WTC11 (cell line): ENCODE measurements at regions not wholly inside any gene's neighbourhood (a gene's known extent, or its start where the extent isn't known, plus 50 kb on each side); places are given as distances from the start of the nearest gene placed in this dataset.

Experiments
- ATAC-seq: fragments of 200-7000 bp; cut with Tn5 transposase; 2 replicates; pipeline ENCODE4 v1.10.0; 2021; ENCODE audit warnings: mild to moderate bottlenecking, moderate library complexity
- CTCF ChIA-PET: fragments of 300-600 bp; sonication (Branson Sonifier 250); formaldehyde crosslinking; loops from one replicate; lab custom pipeline; 2021; ENCODE audit warnings: antibody characterized with exemption; lab: Charles Lee
- POLR2A ChIA-PET: fragments of 350-600 bp; sonication (Branson Sonifier 250); formaldehyde crosslinking; loops from one replicate; lab custom pipeline; 2021; ENCODE audit warnings: antibody characterized with exemption; lab: Charles Lee
- DNase-seq: peaks from one replicate; pipeline ENCODE4 v3.0.0; 2021; ENCODE audit warnings: low spot score
- H3K27ac Mint-ChIP-seq: 2 replicates; pipeline ENCODE4 v1.8.0; 2021; ENCODE audit warnings: mixed read lengths
- H3K27me3 Mint-ChIP-seq: 2 replicates; pipeline ENCODE4 v1.8.0; 2021; ENCODE audit warnings: low read depth, mild to moderate bottlenecking, moderate library complexity, mixed read lengths
- H3K36me3 Mint-ChIP-seq: 2 replicates; pipeline ENCODE4 v1.8.0; 2021; ENCODE audit warnings: mixed read lengths
- H3K4me1 Mint-ChIP-seq: 2 replicates; pipeline ENCODE4 v1.8.0; 2022; ENCODE audit warnings: mixed read lengths
- H3K4me3 Mint-ChIP-seq: 2 replicates; pipeline ENCODE4 v1.8.0; 2021; ENCODE audit warnings: mild to moderate bottlenecking, moderate library complexity, mixed read lengths
- H3K9me3 Mint-ChIP-seq: 2 replicates; pipeline ENCODE4 v1.8.0; 2021; ENCODE audit warnings: mixed read lengths
- EMX1 ChIP-seq: fragments of 250-450 bp; sonication (Bioruptor Pico); IDR thresholded peaks from 2 replicates; pipeline ENCODE4 v1.8.0; 2021; ENCODE audit warnings: mild to moderate bottlenecking
- ETV6 ChIP-seq: sonication (generic); formaldehyde crosslinking; IDR thresholded peaks from 2 replicates; pipeline ENCODE4 v1.8.1; 2022; ENCODE audit warnings: mild to moderate bottlenecking, missing genetic modification reagents
- GTF2I ChIP-seq: fragments of 250-450 bp; sonication (Bioruptor Pico); conservative IDR thresholded peaks from 2 replicates; pipeline ENCODE4 v1.4.0; 2021; ENCODE audit warnings: mild to moderate bottlenecking
- MXD4 ChIP-seq: fragments of 250-450 bp; sonication (Bioruptor Pico); IDR thresholded peaks from 2 replicates; pipeline ENCODE4 v1.8.0; 2021; ENCODE audit warnings: mild to moderate bottlenecking, moderate library complexity, borderline replicate concordance
- NFE2L1 ChIP-seq: sonication (generic); formaldehyde crosslinking; IDR thresholded peaks from 2 replicates; pipeline ENCODE4 v1.8.1; 2023; ENCODE audit warnings: missing genetic modification reagents
- SMAD3 ChIP-seq: sonication (generic); formaldehyde crosslinking; IDR thresholded peaks from 2 replicates; pipeline ENCODE4 v1.8.0; 2022; ENCODE audit warnings: missing genetic modification reagents, mild to moderate bottlenecking, borderline replicate concordance
- ZNF232 ChIP-seq: sonication (generic); formaldehyde crosslinking; IDR thresholded peaks from 2 replicates; pipeline ENCODE4 v1.8.0; 2022; ENCODE audit warnings: mild to moderate bottlenecking, missing genetic modification reagents
- TF ChIP-seq, protein P1 (sequence below): sonication (generic); formaldehyde crosslinking; IDR thresholded peaks from 2 replicates; pipeline ENCODE4 v1.8.0; 2022; ENCODE audit warnings: mild to moderate bottlenecking, missing genetic modification reagents
- TF ChIP-seq, protein P2 (sequence below): sonication (generic); formaldehyde crosslinking; conservative IDR thresholded peaks from 2 replicates; pipeline ENCODE4 v1.8.1; 2022; ENCODE audit warnings: mild to moderate bottlenecking, missing genetic modification reagents
- TF ChIP-seq, protein P3 (sequence below): sonication (generic); formaldehyde crosslinking; IDR thresholded peaks from 2 replicates; pipeline ENCODE4 v1.8.1; 2022; ENCODE audit warnings: missing genetic modification reagents, borderline replicate concordance
- TF ChIP-seq, protein P4 (sequence below): fragments of 250-450 bp; sonication (Bioruptor Pico); IDR thresholded peaks from 2 replicates; pipeline ENCODE4 v1.9.0; 2021; ENCODE audit warnings: mild to moderate bottlenecking
- TF ChIP-seq, protein P5 (sequence below): sonication (generic); formaldehyde crosslinking; conservative IDR thresholded peaks from 2 replicates; pipeline ENCODE4 v1.8.1; 2023; ENCODE audit warnings: mild to moderate bottlenecking, low read depth, missing genetic modification reagents, moderate library complexity
- TF ChIP-seq, protein P6 (sequence below): fragments of 250-450 bp; sonication (Bioruptor Pico); IDR thresholded peaks from 2 replicates; pipeline ENCODE4 v1.9.0; 2021; ENCODE audit warnings: mild to moderate bottlenecking, borderline replicate concordance

DNA sequence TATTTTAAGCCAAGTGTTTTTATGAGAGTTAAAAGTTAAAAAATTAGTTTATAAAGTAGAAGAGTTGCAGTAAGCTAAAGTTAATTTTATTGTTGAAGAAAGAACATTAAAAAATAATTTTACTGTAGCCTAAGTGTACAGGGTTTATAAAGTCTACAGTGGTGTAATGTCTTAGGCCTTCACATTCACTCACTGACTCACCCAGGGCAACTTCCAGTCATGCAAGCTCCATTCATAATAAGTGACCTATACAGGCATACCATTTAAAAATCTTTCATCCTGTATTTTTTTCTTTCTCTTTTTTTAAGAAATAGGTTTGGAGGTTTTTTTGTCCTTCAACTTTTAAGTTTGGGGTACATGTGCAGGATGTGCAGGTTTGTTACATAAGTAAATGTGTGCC lies 87.9 kb upstream of the NR3C2 start:
- DNase-seq, result no peak
- POLR2A ChIA-PET, result no interaction called here
- CTCF ChIA-PET, result no interaction called here
- no peak overlapping the region for H3K4me3 Mint-ChIP-seq
- H3K27ac Mint-ChIP-seq, result no peak overlapping the region
- no peaks in the 10 kb centered on the region for H3K4me1 Mint-ChIP-seq
- ATAC-seq, result no peak
- H3K36me3 Mint-ChIP-seq, result peaks cover 34% of the 10 kb centered on the region
- H3K9me3 Mint-ChIP-seq, result peaks cover 48% of the 10 kb centered on the region
- H3K27me3 Mint-ChIP-seq, result peaks cover 2% of the 10 kb centered on the region; the same call in 1 of the 2 replicates
- TF ChIP-seq NFE2L1 (CRISPR knock-in tag) (no peak), ETV6 (CRISPR knock-in tag) (no peak), GTF2I (CRISPR knock-in tag) (no peak), MXD4 (CRISPR knock-in tag) (no peak), SMAD3 (CRISPR knock-in tag) (no peak)
- TF ChIP-seq, protein P1, sequence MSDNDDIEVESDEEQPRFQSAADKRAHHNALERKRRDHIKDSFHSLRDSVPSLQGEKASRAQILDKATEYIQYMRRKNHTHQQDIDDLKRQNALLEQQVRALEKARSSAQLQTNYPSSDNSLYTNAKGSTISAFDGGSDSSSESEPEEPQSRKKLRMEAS (CRISPR knock-in tag), result no peak
- TF ChIP-seq, protein P2, sequence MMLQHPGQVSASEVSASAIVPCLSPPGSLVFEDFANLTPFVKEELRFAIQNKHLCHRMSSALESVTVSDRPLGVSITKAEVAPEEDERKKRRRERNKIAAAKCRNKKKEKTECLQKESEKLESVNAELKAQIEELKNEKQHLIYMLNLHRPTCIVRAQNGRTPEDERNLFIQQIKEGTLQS (CRISPR knock-in tag), result no peak
- TF ChIP-seq, protein P3, sequence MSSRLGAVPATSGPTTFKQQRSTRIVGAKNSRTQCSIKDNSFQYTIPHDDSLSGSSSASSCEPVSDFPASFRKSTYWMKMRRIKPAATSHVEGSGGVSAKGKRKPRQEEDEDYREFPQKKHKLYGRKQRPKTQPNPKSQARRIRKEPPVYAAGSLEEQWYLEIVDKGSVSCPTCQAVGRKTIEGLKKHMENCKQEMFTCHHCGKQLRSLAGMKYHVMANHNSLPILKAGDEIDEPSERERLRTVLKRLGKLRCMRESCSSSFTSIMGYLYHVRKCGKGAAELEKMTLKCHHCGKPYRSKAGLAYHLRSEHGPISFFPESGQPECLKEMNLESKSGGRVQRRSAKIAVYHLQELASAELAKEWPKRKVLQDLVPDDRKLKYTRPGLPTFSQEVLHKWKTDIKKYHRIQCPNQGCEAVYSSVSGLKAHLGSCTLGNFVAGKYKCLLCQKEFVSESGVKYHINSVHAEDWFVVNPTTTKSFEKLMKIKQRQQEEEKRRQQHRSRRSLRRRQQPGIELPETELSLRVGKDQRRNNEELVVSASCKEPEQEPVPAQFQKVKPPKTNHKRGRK, result no peak
- TF ChIP-seq, protein P4, sequence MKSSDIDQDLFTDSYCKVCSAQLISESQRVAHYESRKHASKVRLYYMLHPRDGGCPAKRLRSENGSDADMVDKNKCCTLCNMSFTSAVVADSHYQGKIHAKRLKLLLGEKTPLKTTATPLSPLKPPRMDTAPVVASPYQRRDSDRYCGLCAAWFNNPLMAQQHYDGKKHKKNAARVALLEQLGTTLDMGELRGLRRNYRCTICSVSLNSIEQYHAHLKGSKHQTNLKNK (CRISPR knock-in tag), result no peak

DNA sequence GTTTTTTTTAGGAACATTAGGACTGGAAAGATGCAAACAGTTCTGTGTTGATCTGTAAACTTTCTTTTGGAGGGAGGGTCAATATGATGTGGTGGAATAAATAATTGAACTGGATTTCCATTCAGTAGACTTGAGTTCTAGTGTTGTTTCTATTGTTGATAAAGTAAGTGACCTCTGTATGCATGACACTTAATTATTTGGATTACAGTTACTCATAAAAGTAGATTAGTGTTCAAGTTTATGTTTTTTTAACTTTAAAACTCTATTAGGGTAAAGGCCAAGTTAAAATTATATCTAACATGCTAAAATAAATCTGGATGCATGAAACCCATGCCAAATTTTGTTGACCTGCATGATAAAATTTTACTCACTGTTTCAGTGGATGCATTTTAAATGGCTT lies 85.4 kb upstream of the NR3C2 start:
- H3K27ac Mint-ChIP-seq, result no peak overlapping the region
- ATAC-seq (no peak), DNase-seq (no peak)
- ChIA-PET CTCF (no interaction called here), POLR2A (no interaction called here)
- no peaks in the 10 kb centered on the region for H3K27me3 Mint-ChIP-seq
- H3K36me3 Mint-ChIP-seq, result peaks cover 11% of the 10 kb centered on the region
- H3K4me3 Mint-ChIP-seq, result no peak overlapping the region
- TF ChIP-seq EMX1 (CRISPR knock-in tag) (no peak), ZNF232 (CRISPR knock-in tag) (no peak), SMAD3 (CRISPR knock-in tag) (no peak)
- TF ChIP-seq, protein P2 (CRISPR knock-in tag), result no peak
- TF ChIP-seq, protein P5, sequence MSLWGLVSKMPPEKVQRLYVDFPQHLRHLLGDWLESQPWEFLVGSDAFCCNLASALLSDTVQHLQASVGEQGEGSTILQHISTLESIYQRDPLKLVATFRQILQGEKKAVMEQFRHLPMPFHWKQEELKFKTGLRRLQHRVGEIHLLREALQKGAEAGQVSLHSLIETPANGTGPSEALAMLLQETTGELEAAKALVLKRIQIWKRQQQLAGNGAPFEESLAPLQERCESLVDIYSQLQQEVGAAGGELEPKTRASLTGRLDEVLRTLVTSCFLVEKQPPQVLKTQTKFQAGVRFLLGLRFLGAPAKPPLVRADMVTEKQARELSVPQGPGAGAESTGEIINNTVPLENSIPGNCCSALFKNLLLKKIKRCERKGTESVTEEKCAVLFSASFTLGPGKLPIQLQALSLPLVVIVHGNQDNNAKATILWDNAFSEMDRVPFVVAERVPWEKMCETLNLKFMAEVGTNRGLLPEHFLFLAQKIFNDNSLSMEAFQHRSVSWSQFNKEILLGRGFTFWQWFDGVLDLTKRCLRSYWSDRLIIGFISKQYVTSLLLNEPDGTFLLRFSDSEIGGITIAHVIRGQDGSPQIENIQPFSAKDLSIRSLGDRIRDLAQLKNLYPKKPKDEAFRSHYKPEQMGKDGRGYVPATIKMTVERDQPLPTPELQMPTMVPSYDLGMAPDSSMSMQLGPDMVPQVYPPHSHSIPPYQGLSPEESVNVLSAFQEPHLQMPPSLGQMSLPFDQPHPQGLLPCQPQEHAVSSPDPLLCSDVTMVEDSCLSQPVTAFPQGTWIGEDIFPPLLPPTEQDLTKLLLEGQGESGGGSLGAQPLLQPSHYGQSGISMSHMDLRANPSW, result no peak
- TF ChIP-seq, protein P6, sequence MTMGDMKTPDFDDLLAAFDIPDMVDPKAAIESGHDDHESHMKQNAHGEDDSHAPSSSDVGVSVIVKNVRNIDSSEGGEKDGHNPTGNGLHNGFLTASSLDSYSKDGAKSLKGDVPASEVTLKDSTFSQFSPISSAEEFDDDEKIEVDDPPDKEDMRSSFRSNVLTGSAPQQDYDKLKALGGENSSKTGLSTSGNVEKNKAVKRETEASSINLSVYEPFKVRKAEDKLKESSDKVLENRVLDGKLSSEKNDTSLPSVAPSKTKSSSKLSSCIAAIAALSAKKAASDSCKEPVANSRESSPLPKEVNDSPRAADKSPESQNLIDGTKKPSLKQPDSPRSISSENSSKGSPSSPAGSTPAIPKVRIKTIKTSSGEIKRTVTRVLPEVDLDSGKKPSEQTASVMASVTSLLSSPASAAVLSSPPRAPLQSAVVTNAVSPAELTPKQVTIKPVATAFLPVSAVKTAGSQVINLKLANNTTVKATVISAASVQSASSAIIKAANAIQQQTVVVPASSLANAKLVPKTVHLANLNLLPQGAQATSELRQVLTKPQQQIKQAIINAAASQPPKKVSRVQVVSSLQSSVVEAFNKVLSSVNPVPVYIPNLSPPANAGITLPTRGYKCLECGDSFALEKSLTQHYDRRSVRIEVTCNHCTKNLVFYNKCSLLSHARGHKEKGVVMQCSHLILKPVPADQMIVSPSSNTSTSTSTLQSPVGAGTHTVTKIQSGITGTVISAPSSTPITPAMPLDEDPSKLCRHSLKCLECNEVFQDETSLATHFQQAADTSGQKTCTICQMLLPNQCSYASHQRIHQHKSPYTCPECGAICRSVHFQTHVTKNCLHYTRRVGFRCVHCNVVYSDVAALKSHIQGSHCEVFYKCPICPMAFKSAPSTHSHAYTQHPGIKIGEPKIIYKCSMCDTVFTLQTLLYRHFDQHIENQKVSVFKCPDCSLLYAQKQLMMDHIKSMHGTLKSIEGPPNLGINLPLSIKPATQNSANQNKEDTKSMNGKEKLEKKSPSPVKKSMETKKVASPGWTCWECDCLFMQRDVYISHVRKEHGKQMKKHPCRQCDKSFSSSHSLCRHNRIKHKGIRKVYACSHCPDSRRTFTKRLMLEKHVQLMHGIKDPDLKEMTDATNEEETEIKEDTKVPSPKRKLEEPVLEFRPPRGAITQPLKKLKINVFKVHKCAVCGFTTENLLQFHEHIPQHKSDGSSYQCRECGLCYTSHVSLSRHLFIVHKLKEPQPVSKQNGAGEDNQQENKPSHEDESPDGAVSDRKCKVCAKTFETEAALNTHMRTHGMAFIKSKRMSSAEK (CRISPR knock-in tag), result no peak
- peaks cover 23% of the 10 kb centered on the region for H3K9me3 Mint-ChIP-seq
- H3K4me1 Mint-ChIP-seq, result no peaks in the 10 kb centered on the region
